ENCODE measurements at regions not wholly inside any gene's neighbourhood (a gene's known extent, or its start where the extent isn't known, plus 50 kb on each side); places are given as distances from the start of the nearest gene placed in this dataset.
"Not testable (repeated sequence)": the region's sequence is repeated elsewhere in the genome, so short reads cannot be mapped to it uniquely, and the experiment has no call there.

GRCh38 chr3:166734734-166735133 lies 645.4 kb downstream of the ZBBX start:
- Histone ChIP-seq H3K27me3 (ENCODE audit: insufficient read depth, low read length) (no peaks in the 10 kb centered on the region), H2AFZ (ENCODE audit: low read depth, low read length) (no peak overlapping the region), H3K4me3 (ENCODE audit: low read length) (no peak overlapping the region), H3K9me3 (ENCODE audit: low read length) (no peaks in the 10 kb centered on the region), H3K36me3 (ENCODE audit: insufficient read depth, low read length) (no peaks in the 10 kb centered on the region), H3K4me1 (ENCODE audit: insufficient read depth, low read length) (no peaks in the 10 kb centered on the region)

GRCh38 chr3:166731701-166732100 lies 648.4 kb downstream of the ZBBX start:
- H2AFZ ChIP-seq (ENCODE audit: low read depth, low read length), result no peak overlapping the region
- H3K36me3 ChIP-seq (ENCODE audit: insufficient read depth, low read length), result no peaks in the 10 kb centered on the region
- no peaks in the 10 kb centered on the region for H3K27me3 ChIP-seq (ENCODE audit: insufficient read depth, low read length)
- H3K4me1 ChIP-seq (ENCODE audit: insufficient read depth, low read length), result no peaks in the 10 kb centered on the region
- H3K9me3 ChIP-seq (ENCODE audit: low read length), result no peaks in the 10 kb centered on the region
- H3K4me3 ChIP-seq (ENCODE audit: low read length), result no peak overlapping the region

DNA sequence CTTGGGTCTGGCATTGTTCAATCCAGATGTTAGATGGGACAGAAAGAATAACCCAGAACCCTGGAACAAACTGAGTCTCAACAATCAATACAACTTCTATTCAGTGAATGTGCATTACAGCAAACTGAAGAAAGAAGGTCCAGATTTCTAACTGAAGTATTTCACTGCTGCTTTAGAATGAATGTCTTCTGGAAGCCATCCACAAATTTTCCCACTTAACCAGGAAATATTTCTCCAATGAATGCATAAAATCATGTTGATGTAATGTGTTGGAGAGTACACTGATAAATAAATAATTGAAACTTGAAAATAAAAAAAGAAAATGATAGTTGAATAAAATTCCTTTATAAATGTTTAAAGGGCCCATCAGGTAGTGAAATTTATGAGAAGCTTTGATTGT lies 658.6 kb downstream of the ZBBX start:
- Histone ChIP-seq H2AFZ (ENCODE audit: low read depth, low read length) (no peak overlapping the region), H3K27me3 (ENCODE audit: insufficient read depth, low read length) (no peaks in the 10 kb centered on the region), H3K4me1 (ENCODE audit: insufficient read depth, low read length) (no peaks in the 10 kb centered on the region), H3K36me3 (ENCODE audit: insufficient read depth, low read length) (no peaks in the 10 kb centered on the region), H3K4me3 (ENCODE audit: low read length) (no peak overlapping the region), H3K9me3 (ENCODE audit: low read length) (no peaks in the 10 kb centered on the region)

- H3K4me1 ChIP-seq (ENCODE audit: insufficient read depth, low read length), result no peaks in the 10 kb centered on the region
- no peaks in the 10 kb centered on the region for H3K9me3 ChIP-seq (ENCODE audit: low read length)
These were observed 665.9 kb downstream of the ZBBX start for GRCh38 chr3:166714206-166714605.

GRCh38 chr3:166713787-166714186 lies 666.3 kb downstream of the ZBBX start:
- H3K36me3 ChIP-seq (ENCODE audit: insufficient read depth, low read length), result no peaks in the 10 kb centered on the region
- H3K4me3 ChIP-seq (ENCODE audit: low read length), result no peak overlapping the region
- H3K9me3 ChIP-seq (ENCODE audit: low read length), result no peaks in the 10 kb centered on the region
- H2AFZ ChIP-seq (ENCODE audit: low read depth, low read length), result no peak overlapping the region
- no peaks in the 10 kb centered on the region for H3K27me3 ChIP-seq (ENCODE audit: insufficient read depth, low read length)
- H3K4me1 ChIP-seq (ENCODE audit: insufficient read depth, low read length), result no peaks in the 10 kb centered on the region

More at GRCh38 chr3:166714206-166714605, 665.9 kb downstream of the ZBBX start:
- Histone ChIP-seq H3K4me3 (ENCODE audit: low read length) (no peak overlapping the region), H3K36me3 (ENCODE audit: insufficient read depth, low read length) (no peaks in the 10 kb centered on the region), H3K27me3 (ENCODE audit: insufficient read depth, low read length) (no peaks in the 10 kb centered on the region), H2AFZ (ENCODE audit: low read depth, low read length) (no peak overlapping the region)

- Histone ChIP-seq H3K36me3 (ENCODE audit: insufficient read depth, low read length) (no peaks in the 10 kb centered on the region), H3K27me3 (ENCODE audit: insufficient read depth, low read length) (no peaks in the 10 kb centered on the region), H3K4me1 (ENCODE audit: insufficient read depth, low read length) (no peaks in the 10 kb centered on the region), H2AFZ (ENCODE audit: low read depth, low read length) (no peak overlapping the region), H3K4me3 (ENCODE audit: low read length) (no peak overlapping the region), H3K9me3 (ENCODE audit: low read length) (no peaks in the 10 kb centered on the region)
These were observed 674.0 kb downstream of the ZBBX start for GRCh38 chr3:166706094-166706493.

GRCh38 chr3:166697495-166697894 lies 682.6 kb downstream of the ZBBX start:
- H3K4me3 ChIP-seq (ENCODE audit: low read length), result no peak overlapping the region
- H3K36me3 ChIP-seq (ENCODE audit: insufficient read depth, low read length), result no peaks in the 10 kb centered on the region

GRCh38 chr3:166696103-166696502 lies 684.0 kb downstream of the ZBBX start:
- no peaks in the 10 kb centered on the region for H3K4me1 ChIP-seq (ENCODE audit: insufficient read depth, low read length)
- no peaks in the 10 kb centered on the region for H3K27me3 ChIP-seq (ENCODE audit: insufficient read depth, low read length)
- peak overlapping the region; percentile 14 for H2AFZ ChIP-seq (ENCODE audit: low read depth, low read length)
- H3K36me3 ChIP-seq (ENCODE audit: insufficient read depth, low read length), result no peaks in the 10 kb centered on the region
- no peaks in the 10 kb centered on the region for H3K9me3 ChIP-seq (ENCODE audit: low read length)
- H3K4me3 ChIP-seq (ENCODE audit: low read length), result no peak overlapping the region

More at GRCh38 chr3:166697495-166697894, 682.6 kb downstream of the ZBBX start:
- Histone ChIP-seq H3K27me3 (ENCODE audit: insufficient read depth, low read length) (no peaks in the 10 kb centered on the region), H3K4me1 (ENCODE audit: insufficient read depth, low read length) (no peaks in the 10 kb centered on the region), H3K9me3 (ENCODE audit: low read length) (no peaks in the 10 kb centered on the region), H2AFZ (ENCODE audit: low read depth, low read length) (no peak overlapping the region)

DNA sequence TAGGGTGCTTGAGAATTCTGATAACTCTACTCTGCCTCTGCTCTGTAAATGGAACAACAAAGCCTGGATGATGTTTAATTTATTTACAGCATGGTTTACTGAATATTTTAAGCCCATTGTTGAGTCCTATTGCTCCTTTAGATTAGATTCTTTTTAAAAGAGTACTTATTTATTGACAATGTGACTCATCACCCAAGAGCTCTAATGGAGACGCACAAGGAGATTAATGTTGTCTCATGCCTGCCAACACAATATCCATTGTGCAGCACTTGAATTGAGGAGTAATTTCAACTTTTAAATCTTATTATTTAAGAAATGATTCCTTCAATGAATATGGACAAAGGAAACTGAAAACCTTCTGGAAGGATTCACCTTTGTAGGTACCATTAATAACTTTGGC lies 691.4 kb downstream of the ZBBX start:
- no peaks in the 10 kb centered on the region for H3K36me3 ChIP-seq (ENCODE audit: insufficient read depth, low read length)
- H3K27me3 ChIP-seq (ENCODE audit: insufficient read depth, low read length), result no peaks in the 10 kb centered on the region
- H3K9me3 ChIP-seq (ENCODE audit: low read length), result no peaks in the 10 kb centered on the region
- no peak overlapping the region for H2AFZ ChIP-seq (ENCODE audit: low read depth, low read length)
- no peak overlapping the region for H3K4me3 ChIP-seq (ENCODE audit: low read length)
- H3K4me1 ChIP-seq (ENCODE audit: insufficient read depth, low read length), result no peaks in the 10 kb centered on the region

GRCh38 chr3:166685246-166685645 lies 694.9 kb downstream of the ZBBX start:
- H3K27me3 ChIP-seq (ENCODE audit: insufficient read depth, low read length), result no peaks in the 10 kb centered on the region
- H2AFZ ChIP-seq (ENCODE audit: low read depth, low read length), result no peak overlapping the region
- H3K36me3 ChIP-seq (ENCODE audit: insufficient read depth, low read length), result no peaks in the 10 kb centered on the region
- no peak overlapping the region for H3K4me3 ChIP-seq (ENCODE audit: low read length)
- H3K9me3 ChIP-seq (ENCODE audit: low read length), result no peaks in the 10 kb centered on the region
- H3K4me1 ChIP-seq (ENCODE audit: insufficient read depth, low read length), result peaks cover 3% of the 10 kb centered on the region

- not testable (repeated sequence) for H3K4me1 ChIP-seq (ENCODE audit: insufficient read depth, low read length)
These were observed 696.0 kb downstream of the ZBBX start for GRCh38 chr3:166684077-166684476.

DNA sequence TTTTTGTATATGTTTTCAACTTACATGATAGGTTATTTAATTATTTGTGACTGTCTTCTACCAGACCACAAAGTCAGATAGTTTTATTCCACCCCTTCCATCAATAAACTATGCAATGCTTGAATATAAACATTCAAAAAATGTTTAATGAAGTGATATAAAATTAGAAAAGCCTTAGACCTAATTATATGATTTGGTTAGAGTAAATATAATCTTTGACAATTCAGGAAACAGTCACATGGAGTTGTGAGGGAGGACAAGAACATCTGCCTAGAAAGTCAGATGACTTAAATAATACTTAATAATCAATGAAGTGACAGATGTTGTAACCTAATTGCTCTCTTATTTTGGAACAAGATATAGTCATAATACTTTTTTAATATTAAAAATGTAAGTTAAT lies 710.3 kb downstream of the ZBBX start:
- no peaks in the 10 kb centered on the region for H3K27me3 ChIP-seq (ENCODE audit: insufficient read depth, low read length)
- H3K36me3 ChIP-seq (ENCODE audit: insufficient read depth, low read length), result no peaks in the 10 kb centered on the region
- H2AFZ ChIP-seq (ENCODE audit: low read depth, low read length), result no peak overlapping the region
- H3K9me3 ChIP-seq (ENCODE audit: low read length), result no peaks in the 10 kb centered on the region
- H3K4me1 ChIP-seq (ENCODE audit: insufficient read depth, low read length), result no peaks in the 10 kb centered on the region
- no peak overlapping the region for H3K4me3 ChIP-seq (ENCODE audit: low read length)

More at GRCh38 chr3:166684077-166684476, 696.0 kb downstream of the ZBBX start:
- H3K36me3 ChIP-seq (ENCODE audit: insufficient read depth, low read length); H3K27me3 ChIP-seq (ENCODE audit: insufficient read depth, low read length); H3K4me3 ChIP-seq (ENCODE audit: low read length); H3K9me3 ChIP-seq (ENCODE audit: low read length); H2AFZ ChIP-seq (ENCODE audit: low read depth, low read length): not testable (repeated sequence)

GRCh38 chr3:166663194-166663593 lies 716.9 kb downstream of the ZBBX start:
- Histone ChIP-seq H2AFZ (ENCODE audit: low read depth, low read length) (no peak overlapping the region), H3K9me3 (ENCODE audit: low read length) (no peaks in the 10 kb centered on the region), H3K27me3 (ENCODE audit: insufficient read depth, low read length) (no peaks in the 10 kb centered on the region), H3K36me3 (ENCODE audit: insufficient read depth, low read length) (no peaks in the 10 kb centered on the region), H3K4me1 (ENCODE audit: insufficient read depth, low read length) (no peaks in the 10 kb centered on the region), H3K4me3 (ENCODE audit: low read length) (no peak overlapping the region)

- H3K36me3 ChIP-seq (ENCODE audit: insufficient read depth, low read length), result no peaks in the 10 kb centered on the region
- no peak overlapping the region for H2AFZ ChIP-seq (ENCODE audit: low read depth, low read length)
- no peaks in the 10 kb centered on the region for H3K4me1 ChIP-seq (ENCODE audit: insufficient read depth, low read length)
- no peak overlapping the region for H3K4me3 ChIP-seq (ENCODE audit: low read length)
- H3K27me3 ChIP-seq (ENCODE audit: insufficient read depth, low read length), result no peaks in the 10 kb centered on the region
- no peaks in the 10 kb centered on the region for H3K9me3 ChIP-seq (ENCODE audit: low read length)
These were observed 718.5 kb downstream of the ZBBX start for GRCh38 chr3:166661621-166662020.
